ENCODE measurements at regions not wholly inside any gene's neighbourhood (a gene's known extent, or its start where the extent isn't known, plus 50 kb on each side); places are given as distances from the start of the nearest gene placed in this dataset.

DNA sequence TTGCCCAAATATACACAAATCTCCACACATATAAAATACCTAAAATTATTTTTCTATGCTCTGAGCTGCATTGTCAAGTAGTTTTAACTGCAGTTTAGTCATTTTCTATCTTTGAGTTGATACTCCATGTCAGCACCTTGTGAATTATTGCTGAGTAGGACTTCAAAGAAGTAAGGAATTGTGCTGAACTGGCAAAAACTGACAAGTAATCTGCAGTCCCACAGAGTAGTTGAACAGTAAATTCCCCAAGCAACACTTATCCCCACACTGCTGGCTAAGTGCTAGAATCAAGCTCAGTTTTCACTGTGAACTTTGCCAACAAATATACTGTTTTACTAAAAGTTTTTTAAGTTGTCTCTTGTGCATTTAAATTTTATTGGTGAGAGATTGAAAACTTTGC is 141.8 kb upstream of the ST6GAL2 start:
- Histone ChIP-seq H3K9ac (ENCODE audit: low read length) (no peak overlapping the region), H3K79me2 (replicated peaks; ENCODE audit: insufficient read depth, low read length) (no peaks in the 10 kb centered on the region), H4K20me1 (ENCODE audit: insufficient read depth) (no peaks in the 10 kb centered on the region), H3K27ac (ENCODE audit: low read length) (no peak overlapping the region), H3K9me3 (ENCODE audit: low read length) (no peaks in the 10 kb centered on the region), H3K9me2 (ENCODE audit: insufficient read depth, low read length) (no peaks in the 10 kb centered on the region), H3K4me3 (ENCODE audit: low read length) (no peak overlapping the region), H3K36me3 (ENCODE audit: insufficient read depth, low read length) (no peaks in the 10 kb centered on the region), H3K4me2 (ENCODE audit: low read length) (no peak overlapping the region), H3F3A (ENCODE audit: insufficient read depth, low read length, poor library complexity, severe bottlenecking) (no peaks in the 10 kb centered on the region), H3K27me3 (ENCODE audit: insufficient read depth, low read depth, low read length) (no peaks in the 10 kb centered on the region), H2AFZ (ENCODE audit: low read depth, low read length) (no peak overlapping the region)
- TF ChIP-seq, protein P1, sequence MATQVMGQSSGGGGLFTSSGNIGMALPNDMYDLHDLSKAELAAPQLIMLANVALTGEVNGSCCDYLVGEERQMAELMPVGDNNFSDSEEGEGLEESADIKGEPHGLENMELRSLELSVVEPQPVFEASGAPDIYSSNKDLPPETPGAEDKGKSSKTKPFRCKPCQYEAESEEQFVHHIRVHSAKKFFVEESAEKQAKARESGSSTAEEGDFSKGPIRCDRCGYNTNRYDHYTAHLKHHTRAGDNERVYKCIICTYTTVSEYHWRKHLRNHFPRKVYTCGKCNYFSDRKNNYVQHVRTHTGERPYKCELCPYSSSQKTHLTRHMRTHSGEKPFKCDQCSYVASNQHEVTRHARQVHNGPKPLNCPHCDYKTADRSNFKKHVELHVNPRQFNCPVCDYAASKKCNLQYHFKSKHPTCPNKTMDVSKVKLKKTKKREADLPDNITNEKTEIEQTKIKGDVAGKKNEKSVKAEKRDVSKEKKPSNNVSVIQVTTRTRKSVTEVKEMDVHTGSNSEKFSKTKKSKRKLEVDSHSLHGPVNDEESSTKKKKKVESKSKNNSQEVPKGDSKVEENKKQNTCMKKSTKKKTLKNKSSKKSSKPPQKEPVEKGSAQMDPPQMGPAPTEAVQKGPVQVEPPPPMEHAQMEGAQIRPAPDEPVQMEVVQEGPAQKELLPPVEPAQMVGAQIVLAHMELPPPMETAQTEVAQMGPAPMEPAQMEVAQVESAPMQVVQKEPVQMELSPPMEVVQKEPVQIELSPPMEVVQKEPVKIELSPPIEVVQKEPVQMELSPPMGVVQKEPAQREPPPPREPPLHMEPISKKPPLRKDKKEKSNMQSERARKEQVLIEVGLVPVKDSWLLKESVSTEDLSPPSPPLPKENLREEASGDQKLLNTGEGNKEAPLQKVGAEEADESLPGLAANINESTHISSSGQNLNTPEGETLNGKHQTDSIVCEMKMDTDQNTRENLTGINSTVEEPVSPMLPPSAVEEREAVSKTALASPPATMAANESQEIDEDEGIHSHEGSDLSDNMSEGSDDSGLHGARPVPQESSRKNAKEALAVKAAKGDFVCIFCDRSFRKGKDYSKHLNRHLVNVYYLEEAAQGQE (IDR thresholded peaks at IDR 0.05; ENCODE audit: borderline replicate concordance) = no peak
- TF ChIP-seq SMC3 (conservative IDR thresholded peaks at IDR 0.05; ENCODE audit: poor library complexity) = no peak
- no peak for TF ChIP-seq EZH2 (IDR thresholded peaks at IDR 0.05; ENCODE audit: borderline replicate concordance, insufficient read depth, low read length, poor library complexity, severe bottlenecking)
- TF ChIP-seq MXI1 (conservative IDR thresholded peaks at IDR 0.05; ENCODE audit: poor library complexity, severe bottlenecking) = no peak
- TF ChIP-seq RAD21 (conservative IDR thresholded peaks at IDR 0.05) = no peak
- TF ChIP-seq POLR2AphosphoS5 (IDR thresholded peaks at IDR 0.05) = no peak
- TF ChIP-seq TAF1 (IDR thresholded peaks at IDR 0.05; ENCODE audit: low read depth) = no peak
- TF ChIP-seq EP300 (conservative IDR thresholded peaks at IDR 0.05; ENCODE audit: poor library complexity, severe bottlenecking) = no peak
- TF ChIP-seq, protein P2, sequence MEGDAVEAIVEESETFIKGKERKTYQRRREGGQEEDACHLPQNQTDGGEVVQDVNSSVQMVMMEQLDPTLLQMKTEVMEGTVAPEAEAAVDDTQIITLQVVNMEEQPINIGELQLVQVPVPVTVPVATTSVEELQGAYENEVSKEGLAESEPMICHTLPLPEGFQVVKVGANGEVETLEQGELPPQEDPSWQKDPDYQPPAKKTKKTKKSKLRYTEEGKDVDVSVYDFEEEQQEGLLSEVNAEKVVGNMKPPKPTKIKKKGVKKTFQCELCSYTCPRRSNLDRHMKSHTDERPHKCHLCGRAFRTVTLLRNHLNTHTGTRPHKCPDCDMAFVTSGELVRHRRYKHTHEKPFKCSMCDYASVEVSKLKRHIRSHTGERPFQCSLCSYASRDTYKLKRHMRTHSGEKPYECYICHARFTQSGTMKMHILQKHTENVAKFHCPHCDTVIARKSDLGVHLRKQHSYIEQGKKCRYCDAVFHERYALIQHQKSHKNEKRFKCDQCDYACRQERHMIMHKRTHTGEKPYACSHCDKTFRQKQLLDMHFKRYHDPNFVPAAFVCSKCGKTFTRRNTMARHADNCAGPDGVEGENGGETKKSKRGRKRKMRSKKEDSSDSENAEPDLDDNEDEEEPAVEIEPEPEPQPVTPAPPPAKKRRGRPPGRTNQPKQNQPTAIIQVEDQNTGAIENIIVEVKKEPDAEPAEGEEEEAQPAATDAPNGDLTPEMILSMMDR (IDR thresholded peaks at IDR 0.05; ENCODE audit: poor library complexity, severe bottlenecking) = no peak

DNA sequence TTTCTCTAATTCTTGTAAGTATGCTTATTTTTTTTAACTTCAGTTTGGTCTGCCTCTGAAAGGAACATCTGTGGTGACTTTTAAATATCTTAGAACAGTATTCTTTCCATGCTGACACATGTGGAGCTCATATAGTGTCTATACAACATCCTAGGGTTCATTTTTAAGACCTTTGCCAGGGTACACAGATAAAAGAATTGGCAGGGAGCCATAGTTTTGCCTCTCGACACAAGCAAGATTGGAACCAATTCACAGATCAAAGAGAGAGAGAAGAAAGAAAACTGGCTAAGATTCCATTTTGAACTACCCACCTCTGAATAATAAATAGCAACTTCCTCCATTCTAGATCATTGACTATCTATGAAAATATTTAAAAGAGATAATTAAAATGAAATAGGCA is 142.7 kb upstream of the ST6GAL2 start:
- Histone ChIP-seq H3K9me3 (ENCODE audit: low read length) (no peaks in the 10 kb centered on the region), H3K9me2 (ENCODE audit: insufficient read depth, low read length) (no peaks in the 10 kb centered on the region), H4K20me1 (ENCODE audit: insufficient read depth) (no peaks in the 10 kb centered on the region), H2AFZ (ENCODE audit: low read depth, low read length) (no peak overlapping the region), H3K4me2 (ENCODE audit: low read length) (no peak overlapping the region), H3F3A (ENCODE audit: insufficient read depth, low read length, poor library complexity, severe bottlenecking) (no peaks in the 10 kb centered on the region), H3K27ac (ENCODE audit: low read length) (no peak overlapping the region), H3K36me3 (ENCODE audit: insufficient read depth, low read length) (no peaks in the 10 kb centered on the region), H3K27me3 (ENCODE audit: insufficient read depth, low read depth, low read length) (no peaks in the 10 kb centered on the region), H3K79me2 (replicated peaks; ENCODE audit: insufficient read depth, low read length) (no peaks in the 10 kb centered on the region), H3K9ac (ENCODE audit: low read length) (no peak overlapping the region), H3K4me3 (ENCODE audit: low read length) (no peak overlapping the region)
- TF ChIP-seq RAD21 (conservative IDR thresholded peaks at IDR 0.05) (no peak), TAF1 (IDR thresholded peaks at IDR 0.05; ENCODE audit: low read depth) (no peak), POLR2AphosphoS5 (IDR thresholded peaks at IDR 0.05) (no peak)

DNA sequence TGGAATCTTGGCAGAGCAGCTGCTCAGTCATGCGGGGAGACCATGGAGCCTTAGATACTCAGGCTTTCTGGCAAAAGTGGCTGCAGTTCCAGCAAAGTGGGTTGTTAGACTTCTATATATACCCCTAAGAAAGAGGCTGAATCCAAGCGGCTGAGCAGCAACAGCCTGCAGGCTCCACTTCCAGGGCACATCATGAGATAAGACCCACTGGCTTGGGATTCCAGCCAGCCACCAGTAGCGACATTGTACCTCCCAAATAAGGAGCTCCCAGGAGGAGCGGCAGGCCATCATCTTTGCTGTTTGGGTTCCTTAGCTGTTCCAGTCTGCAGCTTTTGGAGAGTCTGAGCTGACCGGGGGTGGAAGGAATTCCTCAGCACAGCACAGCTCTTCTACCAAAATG is 150.3 kb upstream of the ST6GAL2 start:
- TF ChIP-seq, protein P1 (IDR thresholded peaks at IDR 0.05; ENCODE audit: borderline replicate concordance) = no peak
- TF ChIP-seq MXI1 (conservative IDR thresholded peaks at IDR 0.05; ENCODE audit: poor library complexity, severe bottlenecking) = no peak
- TF ChIP-seq EZH2 (IDR thresholded peaks at IDR 0.05; ENCODE audit: borderline replicate concordance, insufficient read depth, low read length, poor library complexity, severe bottlenecking) = no peak
- TF ChIP-seq, protein P2 (IDR thresholded peaks at IDR 0.05; ENCODE audit: poor library complexity, severe bottlenecking) = no peak
- no peak for TF ChIP-seq POLR2AphosphoS5 (IDR thresholded peaks at IDR 0.05)
- no peak for TF ChIP-seq SMC3 (conservative IDR thresholded peaks at IDR 0.05; ENCODE audit: poor library complexity)
- no peak for TF ChIP-seq EP300 (conservative IDR thresholded peaks at IDR 0.05; ENCODE audit: poor library complexity, severe bottlenecking)
- H2AFZ ChIP-seq (ENCODE audit: low read depth, low read length) = no peak overlapping the region
- no peak overlapping the region for H3K4me2 ChIP-seq (ENCODE audit: low read length)
- no peak overlapping the region for H3K27ac ChIP-seq (ENCODE audit: low read length)
- no peaks in the 10 kb centered on the region for H4K20me1 ChIP-seq (ENCODE audit: insufficient read depth)
- no peaks in the 10 kb centered on the region for H3K9me3 ChIP-seq (ENCODE audit: low read length)
- no peaks in the 10 kb centered on the region for H3K9me2 ChIP-seq (ENCODE audit: insufficient read depth, low read length)
- H3K9ac ChIP-seq (ENCODE audit: low read length) = no peak overlapping the region
- no peaks in the 10 kb centered on the region for H3K79me2 ChIP-seq (replicated peaks; ENCODE audit: insufficient read depth, low read length)
- H3K36me3 ChIP-seq (ENCODE audit: insufficient read depth, low read length) = no peaks in the 10 kb centered on the region
- H3K27me3 ChIP-seq (ENCODE audit: insufficient read depth, low read depth, low read length) = no peaks in the 10 kb centered on the region
- H3K4me3 ChIP-seq (ENCODE audit: low read length) = no peak overlapping the region
- H3F3A ChIP-seq (ENCODE audit: insufficient read depth, low read length, poor library complexity, severe bottlenecking) = no peaks in the 10 kb centered on the region
